ENCODE measurements at regions not wholly inside any gene's neighbourhood (a gene's known extent, or its start where the extent isn't known, plus 50 kb on each side); places are given as distances from the start of the nearest gene placed in this dataset.

- peak; percentile 68 for DNase-seq
These were observed 333.8 kb downstream of the HAPSTR1 start for GRCh38 chr16:9425236-9425635.

GRCh38 chr16:9428355-9429005 lies 337.0 kb downstream of the HAPSTR1 start:
- no peak for DNase-seq

- DNase-seq: no peak
These were observed 338.3 kb downstream of the HAPSTR1 start for GRCh38 chr16:9429646-9430330.

DNA sequence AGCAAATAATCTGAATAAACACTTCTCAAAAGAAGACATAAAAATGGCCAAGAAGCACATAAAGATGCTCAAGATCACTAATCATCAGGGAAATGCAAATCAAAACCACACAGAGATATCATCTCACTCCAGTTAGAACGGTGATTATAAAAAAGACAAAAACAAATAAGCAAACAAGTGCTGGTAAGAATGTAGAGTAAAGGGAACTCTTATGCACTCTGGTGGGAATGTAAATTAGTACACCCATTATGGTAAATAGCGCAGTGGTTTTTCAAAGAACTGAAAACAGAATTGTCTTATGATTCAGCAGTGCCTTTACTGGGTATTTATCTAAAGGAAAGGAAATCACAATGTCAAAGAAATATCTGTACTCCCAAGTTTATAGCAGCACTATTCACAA lies 343.2 kb downstream of the HAPSTR1 start:
- DNase-seq: peak; percentile 33

GRCh38 chr16:9436175-9436574 lies 344.7 kb downstream of the HAPSTR1 start:
- no peak for DNase-seq

GRCh38 chr16:9437115-9437514 lies 345.7 kb downstream of the HAPSTR1 start:
- no peak for DNase-seq

DNA sequence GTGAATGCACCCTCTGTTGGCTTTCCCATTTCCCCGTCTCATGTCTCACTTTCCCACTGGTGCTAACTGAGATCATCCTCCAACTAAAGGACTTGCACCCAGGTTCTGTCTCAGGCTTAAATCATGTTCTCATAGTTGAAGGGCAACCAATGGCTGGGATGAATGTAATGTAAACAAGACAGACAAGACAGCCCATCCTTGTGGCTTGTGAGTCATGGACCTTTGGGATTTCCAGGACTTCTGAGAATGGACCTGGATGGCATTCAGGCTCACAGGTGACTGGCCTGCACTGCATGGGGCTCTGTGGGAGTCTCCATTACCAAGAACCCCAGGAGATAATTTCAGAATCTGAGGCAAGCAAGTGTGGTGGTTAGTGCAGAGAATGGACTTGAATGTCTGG lies 347.5 kb downstream of the HAPSTR1 start:
- DNase-seq: no peak

DNA sequence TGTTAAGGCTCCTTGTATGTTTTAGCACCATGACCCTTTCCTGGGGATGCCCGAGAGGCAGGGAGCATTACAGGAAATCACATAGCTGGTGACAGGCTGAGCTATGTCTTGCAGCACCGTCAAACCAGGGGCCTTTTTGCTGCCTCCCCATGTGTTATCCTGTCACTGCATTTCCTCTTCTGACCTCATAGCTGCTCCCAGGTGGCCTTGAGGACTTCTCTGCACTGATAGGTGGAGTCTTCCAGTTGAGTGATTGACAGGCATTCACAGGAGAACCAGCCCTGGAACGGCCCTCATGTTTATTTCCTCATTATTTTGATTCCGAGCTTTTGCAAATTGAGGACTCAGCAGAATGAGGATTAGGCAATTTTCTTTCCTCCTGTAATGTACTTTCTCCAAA lies 349.6 kb downstream of the HAPSTR1 start:
- no peak for DNase-seq

DNA sequence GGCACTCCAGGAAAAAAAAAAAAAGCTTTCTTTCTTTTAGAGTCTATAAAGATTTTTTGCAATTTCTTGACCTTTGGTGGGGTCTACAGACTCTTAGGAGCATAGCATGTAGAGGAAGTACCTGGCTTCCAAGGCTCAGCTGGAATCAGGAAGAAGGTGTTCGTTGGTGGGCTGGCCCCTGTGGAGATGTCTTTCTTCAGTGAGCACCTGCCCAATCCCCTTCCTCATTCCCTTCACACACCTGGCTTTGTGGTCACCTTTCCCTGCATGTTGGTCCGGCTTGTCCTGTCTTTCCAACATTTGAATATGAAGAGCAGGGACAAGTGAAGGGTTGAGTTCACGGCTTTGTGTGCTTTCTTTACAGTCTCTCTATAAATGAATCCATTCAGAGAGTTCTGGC lies 352.4 kb downstream of the HAPSTR1 start:
- DNase-seq: no peak

DNA sequence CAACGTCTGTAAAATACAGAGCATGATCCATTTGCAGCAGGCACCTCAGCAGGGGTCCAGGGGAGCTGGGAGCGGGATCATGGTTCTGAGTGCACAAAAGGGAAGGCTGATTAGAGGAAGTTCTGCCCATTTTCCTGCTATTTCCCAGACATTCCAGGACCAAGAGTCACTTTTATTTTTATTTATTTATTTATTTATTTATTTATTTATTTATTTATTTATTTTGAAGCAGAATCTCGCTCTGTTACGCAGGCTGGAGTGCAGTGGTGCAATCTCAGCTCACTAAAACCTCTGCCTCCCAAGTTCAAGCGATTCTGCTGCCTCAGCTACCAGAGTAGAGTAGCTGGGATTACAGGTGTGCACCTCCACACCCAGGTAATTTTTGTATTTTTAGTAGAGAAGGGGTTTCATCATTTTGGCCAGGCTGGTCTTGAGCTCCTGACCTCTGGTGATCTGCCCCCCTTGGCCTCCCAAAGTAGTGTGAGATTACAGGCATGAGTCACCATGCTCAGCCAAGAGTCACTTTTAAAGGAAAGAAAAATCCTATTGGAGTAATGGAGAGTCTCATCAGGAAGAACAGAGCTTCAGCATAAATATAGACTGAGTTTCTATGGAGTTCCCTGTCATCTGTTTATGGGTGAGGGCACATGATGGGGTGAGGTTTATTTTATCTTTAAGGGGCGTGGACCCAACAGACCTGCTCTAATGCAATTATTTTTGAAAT lies 355.2 kb downstream of the HAPSTR1 start:
- no peak for DNase-seq

DNA sequence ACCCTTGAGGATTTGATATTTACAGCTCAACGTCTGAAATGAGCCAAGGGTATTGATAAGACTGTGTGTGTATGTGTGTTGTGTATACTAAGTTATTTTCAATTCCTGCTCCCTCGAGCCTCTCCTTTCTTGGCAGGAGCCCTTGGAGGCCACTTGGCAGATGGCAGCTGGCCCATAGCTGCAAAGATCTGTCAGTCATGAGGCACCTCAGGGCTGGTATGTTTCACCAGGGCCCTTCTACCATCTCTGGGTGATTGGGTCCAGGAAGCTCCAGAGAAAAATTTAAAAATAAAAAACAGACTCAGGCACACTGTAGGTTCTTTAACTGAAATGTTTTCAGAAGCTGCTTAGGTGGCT lies 355.7 kb downstream of the HAPSTR1 start:
- no peak for DNase-seq

- DNase-seq: no peak
These were observed 356.3 kb downstream of the HAPSTR1 start for GRCh38 chr16:9447699-9448098.

DNA sequence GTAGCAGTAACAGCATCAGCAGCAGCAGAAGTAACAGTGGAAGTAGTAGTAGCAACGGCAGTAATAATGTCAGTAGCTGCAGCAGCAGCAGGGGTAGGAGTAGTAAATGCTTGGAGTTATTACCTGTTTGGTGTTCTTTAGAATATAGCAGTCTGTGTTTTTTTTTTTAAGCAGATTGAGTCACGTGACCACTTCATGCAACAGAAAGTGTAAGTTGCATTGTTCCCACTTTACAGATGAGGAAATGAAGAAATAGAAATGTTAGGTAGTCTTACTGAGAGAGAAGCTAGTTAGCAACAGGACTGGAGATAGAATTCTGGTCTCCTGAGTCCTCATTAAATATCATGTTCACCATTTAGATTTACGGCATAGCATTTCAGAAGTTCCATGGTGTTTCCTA lies 358.2 kb downstream of the HAPSTR1 start:
- no peak for DNase-seq

DNA sequence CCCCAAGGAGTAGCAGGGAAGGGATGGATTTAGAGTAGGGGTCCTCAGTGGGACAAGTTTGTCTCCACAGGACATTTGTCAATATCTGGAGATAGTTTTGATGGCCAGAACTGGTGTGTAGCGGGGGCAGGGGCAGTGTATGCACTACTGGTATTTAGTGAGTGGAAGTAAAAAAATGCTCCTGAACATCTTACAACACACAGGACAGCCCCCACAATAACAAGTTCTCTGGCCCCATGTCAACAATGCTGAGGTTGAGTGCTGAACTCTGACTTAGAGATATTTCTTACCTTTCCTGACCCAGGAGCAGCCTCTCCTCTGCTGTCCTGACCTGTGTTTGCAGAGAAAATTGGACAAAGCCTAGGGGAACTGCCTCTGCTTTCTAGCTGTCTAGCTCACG lies 365.8 kb downstream of the HAPSTR1 start:
- no peak for DNase-seq

- no peak for DNase-seq
These were observed 367.4 kb downstream of the HAPSTR1 start for GRCh38 chr16:9458816-9459215.

DNA sequence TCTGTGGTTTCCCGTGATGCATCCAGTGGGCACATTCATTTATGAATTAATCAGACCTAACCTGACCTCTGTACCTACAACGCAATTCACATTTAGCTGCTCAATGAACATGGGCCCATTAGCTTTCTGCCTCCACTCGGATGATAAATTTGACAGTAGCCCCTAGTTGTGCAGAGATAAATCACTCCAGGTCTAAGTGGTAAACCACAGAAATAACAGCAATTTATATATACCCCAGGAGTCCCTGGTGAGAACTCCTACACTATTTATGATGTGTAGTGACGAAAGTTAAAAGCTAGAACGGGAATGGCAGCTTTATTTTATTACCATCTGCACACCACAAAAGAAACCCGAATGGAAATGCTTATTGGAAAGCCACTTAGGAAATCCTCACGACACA lies 371.5 kb downstream of the HAPSTR1 start:
- DNase-seq: no peak

DNA sequence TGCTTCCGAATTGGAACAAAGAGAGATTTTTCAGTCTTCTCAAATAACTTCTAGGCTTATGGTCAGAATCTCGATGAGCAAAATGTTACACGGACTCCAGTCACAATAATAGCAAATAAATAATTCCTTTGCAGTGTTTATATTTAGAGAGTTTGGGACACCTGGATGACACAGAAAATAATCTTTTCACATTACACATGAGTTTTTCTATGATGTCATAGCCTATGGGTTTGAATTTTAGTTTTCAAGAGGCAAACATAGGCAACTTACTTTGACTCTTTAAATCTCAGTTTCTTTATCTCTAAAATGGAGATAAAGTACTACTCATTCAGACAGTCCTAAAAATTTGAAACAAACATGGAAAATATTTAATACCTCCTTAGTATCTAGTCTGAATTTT lies 372.0 kb downstream of the HAPSTR1 start:
- no peak for DNase-seq

DNA sequence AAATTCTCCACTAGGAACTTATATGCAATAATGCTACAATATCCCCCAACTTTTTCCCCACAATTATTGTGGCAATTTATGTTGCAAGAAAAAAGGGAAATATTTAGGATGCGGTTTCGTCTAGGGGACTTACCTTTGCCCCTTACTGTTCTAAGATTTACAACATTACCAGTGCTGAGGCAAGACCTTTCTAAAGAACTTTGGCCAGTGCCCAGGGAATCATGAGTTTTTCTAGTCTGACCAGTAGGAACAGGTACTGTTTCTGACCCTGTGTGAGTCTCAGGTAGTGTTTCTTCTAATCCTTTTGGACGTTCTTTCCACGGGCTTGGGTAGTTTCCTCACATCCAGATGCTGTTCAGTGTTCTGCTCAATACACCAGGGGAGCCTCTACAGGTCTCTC lies 373.7 kb downstream of the HAPSTR1 start:
- DNase-seq: no peak

- DNase-seq: peak; percentile 54
These were observed 378.1 kb downstream of the HAPSTR1 start for GRCh38 chr16:9469512-9469911.

- no peak for DNase-seq
These were observed 385.3 kb downstream of the HAPSTR1 start for GRCh38 chr16:9476744-9477143.

GRCh38 chr16:9479008-9479407 lies 387.6 kb downstream of the HAPSTR1 start:
- DNase-seq: no peak

DNA sequence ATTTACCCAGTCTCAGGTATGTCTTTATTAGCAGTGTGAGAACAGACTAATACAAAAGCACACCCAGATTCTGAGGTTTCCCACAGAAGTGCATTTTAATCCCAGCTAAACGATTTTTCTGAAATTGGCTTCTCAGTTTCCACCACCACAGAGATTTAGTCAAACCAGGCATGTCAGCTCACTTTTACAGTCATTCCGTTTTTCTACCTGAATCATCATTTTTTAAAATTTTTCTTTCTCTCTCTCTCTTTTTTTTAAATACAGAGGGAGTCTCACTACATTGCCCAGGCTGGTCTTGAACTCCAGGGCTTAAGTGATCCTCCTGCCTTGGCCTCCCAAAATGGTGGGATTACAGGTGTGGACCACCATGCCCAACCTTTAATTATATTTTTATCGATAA lies 389.1 kb downstream of the HAPSTR1 start:
- no peak for DNase-seq

- no peak for DNase-seq
These were observed 390.6 kb downstream of the HAPSTR1 start for GRCh38 chr16:9481747-9482730.

All from MV-4-11 (cell line).